DND-41 (cell line): ENCODE measurements at regions not wholly inside any gene's neighbourhood (a gene's known extent, or its start where the extent isn't known, plus 50 kb on each side); places are given as distances from the start of the nearest gene placed in this dataset.

Source experiments
- CTCF ChIP-seq: IDR thresholded peaks from 2 replicates; pipeline ENCODE4 v1.5.1; 2012; ENCODE audit warnings: borderline replicate concordance, low read length, moderate library complexity, mild to moderate bottlenecking; ENCODE audit not compliant: poor library complexity, severe bottlenecking; ENCODE audit errors: extremely low read depth
- EZH2 ChIP-seq: IDR thresholded peaks from 3 replicates; pipeline ENCODE4 v1.6.1; 2012; ENCODE audit warnings: borderline replicate concordance, low read depth, mild to moderate bottlenecking, moderate library complexity, low read length, inconsistent platforms; ENCODE audit not compliant: severe bottlenecking

GRCh38 chr7:115224922-115225321, 303.0 kb downstream of the MDFIC start:
- TF ChIP-seq CTCF: no peak
- TF ChIP-seq EZH2: no peak
